WTC11 (cell line): ENCODE measurements at regions not wholly inside any gene's neighbourhood (a gene's known extent, or its start where the extent isn't known, plus 50 kb on each side); places are given as distances from the start of the nearest gene placed in this dataset.

ENCODE experiments used
- ATAC-seq: fragments of 200-7000 bp; cut with Tn5 transposase; 2 replicates; pipeline ENCODE4 v1.10.0; 2021; ENCODE audit warnings: mild to moderate bottlenecking, moderate library complexity
- CTCF ChIA-PET: fragments of 300-600 bp; sonication (Branson Sonifier 250); formaldehyde crosslinking; loops from one replicate; lab custom pipeline; 2021; ENCODE audit warnings: antibody characterized with exemption; lab: Charles Lee
- POLR2A ChIA-PET: fragments of 350-600 bp; sonication (Branson Sonifier 250); formaldehyde crosslinking; loops from one replicate; lab custom pipeline; 2021; ENCODE audit warnings: antibody characterized with exemption; lab: Charles Lee
- DNase-seq: peaks from one replicate; pipeline ENCODE4 v3.0.0; 2021; ENCODE audit warnings: low spot score
- H3K27ac Mint-ChIP-seq: 2 replicates; pipeline ENCODE4 v1.8.0; 2021; ENCODE audit warnings: mixed read lengths
- H3K27me3 Mint-ChIP-seq: 2 replicates; pipeline ENCODE4 v1.8.0; 2021; ENCODE audit warnings: low read depth, mild to moderate bottlenecking, moderate library complexity, mixed read lengths
- H3K36me3 Mint-ChIP-seq: 2 replicates; pipeline ENCODE4 v1.8.0; 2021; ENCODE audit warnings: mixed read lengths
- H3K4me1 Mint-ChIP-seq: 2 replicates; pipeline ENCODE4 v1.8.0; 2022; ENCODE audit warnings: mixed read lengths
- H3K4me3 Mint-ChIP-seq: 2 replicates; pipeline ENCODE4 v1.8.0; 2021; ENCODE audit warnings: mild to moderate bottlenecking, moderate library complexity, mixed read lengths
- H3K9me3 Mint-ChIP-seq: 2 replicates; pipeline ENCODE4 v1.8.0; 2021; ENCODE audit warnings: mixed read lengths
- ATF1 ChIP-seq: sonication (generic); formaldehyde crosslinking; IDR thresholded peaks from 2 replicates; pipeline ENCODE4 v1.8.1; 2023; ENCODE audit warnings: mild to moderate bottlenecking, moderate library complexity, missing genetic modification reagents
- E2F4 ChIP-seq: sonication (generic); formaldehyde crosslinking; IDR thresholded peaks from 2 replicates; pipeline ENCODE4 v1.8.1; 2022; ENCODE audit warnings: low read depth, mild to moderate bottlenecking, moderate library complexity, missing genetic modification reagents, borderline replicate concordance
- ESRRA ChIP-seq: sonication (generic); formaldehyde crosslinking; IDR thresholded peaks from 2 replicates; pipeline ENCODE4 v1.8.1; 2022; ENCODE audit warnings: mild to moderate bottlenecking, missing genetic modification reagents, borderline replicate concordance
- ETV6 ChIP-seq: sonication (generic); formaldehyde crosslinking; IDR thresholded peaks from 2 replicates; pipeline ENCODE4 v1.8.1; 2022; ENCODE audit warnings: mild to moderate bottlenecking, missing genetic modification reagents
- FOXJ3 ChIP-seq: sonication (generic); formaldehyde crosslinking; IDR thresholded peaks from 2 replicates; pipeline ENCODE4 v1.9.0; 2021; ENCODE audit warnings: missing genetic modification reagents, mild to moderate bottlenecking, borderline replicate concordance
- HMGA2 ChIP-seq: fragments of 250-450 bp; sonication (Bioruptor Pico); IDR thresholded peaks from 2 replicates; pipeline ENCODE4 v1.4.0; 2021; ENCODE audit warnings: mild to moderate bottlenecking, moderate library complexity
- JAZF1 ChIP-seq: fragments of 250-450 bp; sonication (Bioruptor Pico); IDR thresholded peaks from 2 replicates; pipeline ENCODE4 v1.9.0; 2021; ENCODE audit warnings: moderate library complexity, mild to moderate bottlenecking, inconsistent platforms
- JUN ChIP-seq: sonication (generic); formaldehyde crosslinking; IDR thresholded peaks from 2 replicates; pipeline ENCODE4 v1.8.0; 2023; ENCODE audit warnings: mild to moderate bottlenecking, missing genetic modification reagents
- MYBL2 ChIP-seq: sonication (generic); formaldehyde crosslinking; IDR thresholded peaks from 2 replicates; pipeline ENCODE4 v1.8.1; 2023; ENCODE audit warnings: mild to moderate bottlenecking, moderate library complexity, missing genetic modification reagents
- NFATC4 ChIP-seq: fragments of 250-450 bp; sonication (Bioruptor Pico); IDR thresholded peaks from 2 replicates; pipeline ENCODE4 v1.9.0; 2021; ENCODE audit warnings: mild to moderate bottlenecking
- RELA ChIP-seq: sonication (generic); formaldehyde crosslinking; IDR thresholded peaks from 2 replicates; pipeline ENCODE4 v1.8.1; 2022; ENCODE audit warnings: missing genetic modification reagents, mild to moderate bottlenecking, borderline replicate concordance
- SOX15 ChIP-seq: fragments of 250-450 bp; sonication (Bioruptor Pico); IDR thresholded peaks from 2 replicates; pipeline ENCODE4 v1.9.0; 2021; ENCODE audit warnings: mild to moderate bottlenecking
- SP1 ChIP-seq: sonication (generic); formaldehyde crosslinking; conservative IDR thresholded peaks from 2 replicates; pipeline ENCODE4 v1.8.1; 2022; ENCODE audit warnings: missing genetic modification reagents
- TCF7 ChIP-seq: sonication (generic); formaldehyde crosslinking; IDR thresholded peaks from 2 replicates; pipeline ENCODE4 v1.8.0; 2022; ENCODE audit warnings: mild to moderate bottlenecking, low read depth, missing genetic modification reagents, moderate library complexity
- TP53 ChIP-seq: sonication (generic); formaldehyde crosslinking; IDR thresholded peaks from 2 replicates; pipeline ENCODE4 v1.8.1; 2023; ENCODE audit warnings: mild to moderate bottlenecking, missing genetic modification reagents
- ZBTB21 ChIP-seq: sonication (generic); formaldehyde crosslinking; IDR thresholded peaks from 2 replicates; pipeline ENCODE4 v1.8.1; 2023; ENCODE audit warnings: mild to moderate bottlenecking, missing genetic modification reagents, borderline replicate concordance
- ZNF138 ChIP-seq: sonication (generic); formaldehyde crosslinking; conservative IDR thresholded peaks from 2 replicates; pipeline ENCODE4 v1.8.1; 2022; ENCODE audit warnings: mild to moderate bottlenecking, moderate library complexity, missing genetic modification reagents
- ZNF423 ChIP-seq: fragments of 250-450 bp; sonication (Bioruptor Pico); IDR thresholded peaks from 2 replicates; pipeline ENCODE4 v2.1.2; 2022; ENCODE audit warnings: mild to moderate bottlenecking, moderate library complexity
- ZNF671 ChIP-seq: fragments of 250-450 bp; sonication (Bioruptor Pico); IDR thresholded peaks from 2 replicates; pipeline ENCODE4 v1.8.0; 2021; ENCODE audit warnings: mild to moderate bottlenecking
- TF ChIP-seq, protein P1 (sequence below): fragments of 200-600 bp; IDR thresholded peaks from 2 replicates; pipeline ENCODE4 v1.8.0; 2022; ENCODE audit warnings: antibody characterized with exemption
- TF ChIP-seq, protein P2 (sequence below): sonication (generic); formaldehyde crosslinking; IDR thresholded peaks from 2 replicates; pipeline ENCODE4 v1.8.0; 2023; ENCODE audit warnings: missing genetic modification reagents, mild to moderate bottlenecking, borderline replicate concordance
- TF ChIP-seq, protein P3 (sequence below): fragments of 250-450 bp; sonication (Bioruptor Pico); IDR thresholded peaks from 2 replicates; pipeline ENCODE4 v1.9.0; 2021; ENCODE audit warnings: moderate library complexity, mild to moderate bottlenecking, inconsistent platforms, borderline replicate concordance
- TF ChIP-seq, protein P4 (sequence below): sonication (generic); formaldehyde crosslinking; IDR thresholded peaks from 2 replicates; pipeline ENCODE4 v1.8.1; 2022; ENCODE audit warnings: mild to moderate bottlenecking, missing genetic modification reagents, moderate library complexity, borderline replicate concordance

GRCh38 chr3:30980993-30981392, 86.5 kb upstream of the GADL1 start:
- ATAC-seq, result no peak

DNA sequence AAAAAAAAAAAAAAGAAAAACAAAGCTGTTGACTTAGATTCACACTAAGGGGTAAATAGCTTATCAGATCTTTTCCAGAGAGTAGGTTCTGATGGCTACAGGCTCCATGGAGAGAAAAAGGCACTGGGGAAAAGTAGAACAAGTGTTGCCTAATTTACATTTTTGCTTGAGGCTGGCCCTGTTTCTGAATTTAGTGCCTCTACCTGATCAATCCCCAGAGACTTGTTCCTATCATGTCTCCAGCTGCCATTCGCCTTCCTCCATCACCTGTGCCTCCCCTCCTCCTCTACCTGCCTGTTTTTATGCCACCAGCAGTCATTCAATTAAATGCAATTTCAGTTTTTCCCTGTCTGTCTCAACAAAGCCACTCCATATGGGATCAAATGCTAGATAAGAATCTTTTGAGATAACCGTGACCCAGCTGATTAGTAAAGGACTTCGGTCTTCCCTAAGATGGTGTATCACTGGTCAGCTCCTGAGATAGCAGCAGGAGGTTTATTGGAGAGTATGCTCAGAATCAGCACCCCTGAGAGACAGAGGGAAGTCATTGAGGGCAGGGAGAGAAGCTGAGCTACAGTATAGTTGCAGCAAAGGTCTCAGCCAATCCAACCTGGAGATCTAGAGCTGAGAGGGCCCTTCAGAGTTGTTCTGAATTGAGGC, 88.1 kb upstream of the GADL1 start:
- ATAC-seq, result peak; percentile 24
- POLR2A ChIA-PET, result no interaction called here
- Mint-ChIP-seq H3K27me3 (no peaks in the 10 kb centered on the region), H3K36me3 (no peaks in the 10 kb centered on the region), H3K27ac (no peak overlapping the region), H3K4me3 (no peak overlapping the region), H3K4me1 (peaks cover 21% of the 10 kb centered on the region), H3K9me3 (no peaks in the 10 kb centered on the region)
- DNase-seq, result no peak
- CTCF ChIA-PET, result interaction anchor here (0.7 kb wide), 1 partner anchor 951 kb away, joined by 3 read pairs; no protein-coding TSS in a partner anchor
- TF ChIP-seq ESRRA (no peak), TP53 (CRISPR knock-in tag) (no peak), HMGA2 (CRISPR knock-in tag) (no peak), RELA (no peak), NFATC4 (CRISPR knock-in tag) (no peak), ATF1 (CRISPR knock-in tag) (no peak), SOX15 (CRISPR knock-in tag) (no peak), ETV6 (CRISPR knock-in tag) (no peak), JUN (CRISPR knock-in tag) (no peak), E2F4 (CRISPR knock-in tag) (no peak), SP1 (no peak), ZNF138 (no peak)
- TF ChIP-seq, protein P1, sequence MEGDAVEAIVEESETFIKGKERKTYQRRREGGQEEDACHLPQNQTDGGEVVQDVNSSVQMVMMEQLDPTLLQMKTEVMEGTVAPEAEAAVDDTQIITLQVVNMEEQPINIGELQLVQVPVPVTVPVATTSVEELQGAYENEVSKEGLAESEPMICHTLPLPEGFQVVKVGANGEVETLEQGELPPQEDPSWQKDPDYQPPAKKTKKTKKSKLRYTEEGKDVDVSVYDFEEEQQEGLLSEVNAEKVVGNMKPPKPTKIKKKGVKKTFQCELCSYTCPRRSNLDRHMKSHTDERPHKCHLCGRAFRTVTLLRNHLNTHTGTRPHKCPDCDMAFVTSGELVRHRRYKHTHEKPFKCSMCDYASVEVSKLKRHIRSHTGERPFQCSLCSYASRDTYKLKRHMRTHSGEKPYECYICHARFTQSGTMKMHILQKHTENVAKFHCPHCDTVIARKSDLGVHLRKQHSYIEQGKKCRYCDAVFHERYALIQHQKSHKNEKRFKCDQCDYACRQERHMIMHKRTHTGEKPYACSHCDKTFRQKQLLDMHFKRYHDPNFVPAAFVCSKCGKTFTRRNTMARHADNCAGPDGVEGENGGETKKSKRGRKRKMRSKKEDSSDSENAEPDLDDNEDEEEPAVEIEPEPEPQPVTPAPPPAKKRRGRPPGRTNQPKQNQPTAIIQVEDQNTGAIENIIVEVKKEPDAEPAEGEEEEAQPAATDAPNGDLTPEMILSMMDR, result no peak
- TF ChIP-seq, protein P2, sequence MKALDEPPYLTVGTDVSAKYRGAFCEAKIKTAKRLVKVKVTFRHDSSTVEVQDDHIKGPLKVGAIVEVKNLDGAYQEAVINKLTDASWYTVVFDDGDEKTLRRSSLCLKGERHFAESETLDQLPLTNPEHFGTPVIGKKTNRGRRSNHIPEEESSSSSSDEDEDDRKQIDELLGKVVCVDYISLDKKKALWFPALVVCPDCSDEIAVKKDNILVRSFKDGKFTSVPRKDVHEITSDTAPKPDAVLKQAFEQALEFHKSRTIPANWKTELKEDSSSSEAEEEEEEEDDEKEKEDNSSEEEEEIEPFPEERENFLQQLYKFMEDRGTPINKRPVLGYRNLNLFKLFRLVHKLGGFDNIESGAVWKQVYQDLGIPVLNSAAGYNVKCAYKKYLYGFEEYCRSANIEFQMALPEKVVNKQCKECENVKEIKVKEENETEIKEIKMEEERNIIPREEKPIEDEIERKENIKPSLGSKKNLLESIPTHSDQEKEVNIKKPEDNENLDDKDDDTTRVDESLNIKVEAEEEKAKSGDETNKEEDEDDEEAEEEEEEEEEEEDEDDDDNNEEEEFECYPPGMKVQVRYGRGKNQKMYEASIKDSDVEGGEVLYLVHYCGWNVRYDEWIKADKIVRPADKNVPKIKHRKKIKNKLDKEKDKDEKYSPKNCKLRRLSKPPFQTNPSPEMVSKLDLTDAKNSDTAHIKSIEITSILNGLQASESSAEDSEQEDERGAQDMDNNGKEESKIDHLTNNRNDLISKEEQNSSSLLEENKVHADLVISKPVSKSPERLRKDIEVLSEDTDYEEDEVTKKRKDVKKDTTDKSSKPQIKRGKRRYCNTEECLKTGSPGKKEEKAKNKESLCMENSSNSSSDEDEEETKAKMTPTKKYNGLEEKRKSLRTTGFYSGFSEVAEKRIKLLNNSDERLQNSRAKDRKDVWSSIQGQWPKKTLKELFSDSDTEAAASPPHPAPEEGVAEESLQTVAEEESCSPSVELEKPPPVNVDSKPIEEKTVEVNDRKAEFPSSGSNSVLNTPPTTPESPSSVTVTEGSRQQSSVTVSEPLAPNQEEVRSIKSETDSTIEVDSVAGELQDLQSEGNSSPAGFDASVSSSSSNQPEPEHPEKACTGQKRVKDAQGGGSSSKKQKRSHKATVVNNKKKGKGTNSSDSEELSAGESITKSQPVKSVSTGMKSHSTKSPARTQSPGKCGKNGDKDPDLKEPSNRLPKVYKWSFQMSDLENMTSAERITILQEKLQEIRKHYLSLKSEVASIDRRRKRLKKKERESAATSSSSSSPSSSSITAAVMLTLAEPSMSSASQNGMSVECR (CRISPR knock-in tag), result no peak
- TF ChIP-seq, protein P3, sequence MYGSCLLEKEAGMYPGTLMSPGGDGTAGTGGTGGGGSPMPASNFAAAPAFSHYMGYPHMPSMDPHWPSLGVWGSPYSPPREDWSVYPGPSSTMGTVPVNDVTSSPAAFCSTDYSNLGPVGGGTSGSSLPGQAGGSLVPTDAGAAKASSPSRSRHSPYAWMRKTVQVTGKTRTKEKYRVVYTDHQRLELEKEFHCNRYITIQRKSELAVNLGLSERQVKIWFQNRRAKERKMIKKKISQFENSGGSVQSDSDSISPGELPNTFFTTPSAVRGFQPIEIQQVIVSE (CRISPR knock-in tag), result no peak

More at GRCh38 chr3:30980993-30981392, 86.5 kb upstream of the GADL1 start:
- ChIA-PET POLR2A (no interaction called here), CTCF (no interaction called here)
- Mint-ChIP-seq H3K4me1 (peaks cover 21% of the 10 kb centered on the region), H3K36me3 (no peaks in the 10 kb centered on the region), H3K27ac (no peak overlapping the region), H3K27me3 (no peaks in the 10 kb centered on the region), H3K4me3 (no peak overlapping the region), H3K9me3 (no peaks in the 10 kb centered on the region)
- DNase-seq, result no peak
- TF ChIP-seq ZNF671 (CRISPR knock-in tag), result no peak
- no peak for TF ChIP-seq MYBL2 (CRISPR knock-in tag)
- no peak for TF ChIP-seq ZBTB21
- TF ChIP-seq JAZF1 (CRISPR knock-in tag), result no peak
- TF ChIP-seq ZNF423 (CRISPR knock-in tag), result no peak
- TF ChIP-seq, protein P4, sequence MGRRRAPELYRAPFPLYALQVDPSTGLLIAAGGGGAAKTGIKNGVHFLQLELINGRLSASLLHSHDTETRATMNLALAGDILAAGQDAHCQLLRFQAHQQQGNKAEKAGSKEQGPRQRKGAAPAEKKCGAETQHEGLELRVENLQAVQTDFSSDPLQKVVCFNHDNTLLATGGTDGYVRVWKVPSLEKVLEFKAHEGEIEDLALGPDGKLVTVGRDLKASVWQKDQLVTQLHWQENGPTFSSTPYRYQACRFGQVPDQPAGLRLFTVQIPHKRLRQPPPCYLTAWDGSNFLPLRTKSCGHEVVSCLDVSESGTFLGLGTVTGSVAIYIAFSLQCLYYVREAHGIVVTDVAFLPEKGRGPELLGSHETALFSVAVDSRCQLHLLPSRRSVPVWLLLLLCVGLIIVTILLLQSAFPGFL, result no peak
- no peak for TF ChIP-seq TCF7
- no peak for TF ChIP-seq FOXJ3 (CRISPR knock-in tag)
- TF ChIP-seq, all 79 proteins: peak for 0
